Mesothelial cell of epicardium (in vitro differentiated cells): ENCODE measurements at regions not wholly inside any gene's neighbourhood (a gene's known extent, or its start where the extent isn't known, plus 50 kb on each side); places are given as distances from the start of the nearest gene placed in this dataset.

Source experiments
- DNase-seq, 2 experiments: peaks; one replicate each; pipeline ENCODE4 v3.0.0; 2021; ENCODE audit warnings: low spot score in 2 of 2; ENCODE audit not compliant: unreplicated experiment in 2 of 2
- H3K27ac Mint-ChIP-seq: 2 replicates; pipeline ENCODE4 v1.8.0; 2021; ENCODE audit warnings: mixed read lengths
- H3K27me3 Mint-ChIP-seq: 2 replicates; pipeline ENCODE4 v1.8.0; 2021; ENCODE audit warnings: low read depth, mixed read lengths
- H3K36me3 Mint-ChIP-seq: 2 replicates; pipeline ENCODE4 v1.8.0; 2021; ENCODE audit warnings: mixed read lengths
- H3K4me1 Mint-ChIP-seq: 2 replicates; pipeline ENCODE4 v1.8.0; 2021; ENCODE audit warnings: mixed read lengths
- H3K4me3 Mint-ChIP-seq: 2 replicates; pipeline ENCODE4 v1.8.0; 2021; ENCODE audit warnings: mild to moderate bottlenecking, moderate library complexity, mixed read lengths
- H3K9me3 Mint-ChIP-seq: 2 replicates; pipeline ENCODE4 v1.8.0; 2021; ENCODE audit warnings: mixed read lengths
- TF ChIP-seq, protein P1 (sequence below): fragments of 200-600 bp; sonication (generic); IDR thresholded peaks from one replicate; pipeline ENCODE4 v1.5.0; 2021; ENCODE audit warnings: antibody characterized with exemption; ENCODE audit not compliant: unreplicated experiment

DNA sequence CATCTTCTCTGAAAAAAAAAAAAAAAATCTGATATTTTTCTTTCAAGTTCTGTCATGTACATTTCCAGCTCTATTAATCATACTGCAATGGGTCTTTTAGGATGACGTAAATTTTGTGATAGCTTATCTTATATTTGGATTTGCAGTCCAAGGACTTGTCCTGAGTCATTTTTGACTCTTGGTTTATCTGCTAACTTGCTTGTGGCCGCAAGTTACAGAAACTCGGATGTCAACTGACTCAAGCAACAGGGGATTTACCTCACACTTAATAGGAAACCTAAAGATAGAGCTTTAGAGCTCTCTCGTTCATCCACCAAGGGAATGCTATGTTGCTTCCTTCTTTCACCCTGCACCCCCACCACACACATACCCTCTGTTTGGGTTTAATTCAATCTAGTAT, 1433.8 kb upstream of the TENM3 start:
- Mint-ChIP-seq H3K36me3 (no peaks in the 10 kb centered on the region), H3K9me3 (peaks cover 3% of the 10 kb centered on the region), H3K27me3 (no peaks in the 10 kb centered on the region), H3K4me3 (no peak overlapping the region), H3K4me1 (peaks cover 27% of the 10 kb centered on the region), H3K27ac (no peak overlapping the region)
- TF ChIP-seq, protein P1, sequence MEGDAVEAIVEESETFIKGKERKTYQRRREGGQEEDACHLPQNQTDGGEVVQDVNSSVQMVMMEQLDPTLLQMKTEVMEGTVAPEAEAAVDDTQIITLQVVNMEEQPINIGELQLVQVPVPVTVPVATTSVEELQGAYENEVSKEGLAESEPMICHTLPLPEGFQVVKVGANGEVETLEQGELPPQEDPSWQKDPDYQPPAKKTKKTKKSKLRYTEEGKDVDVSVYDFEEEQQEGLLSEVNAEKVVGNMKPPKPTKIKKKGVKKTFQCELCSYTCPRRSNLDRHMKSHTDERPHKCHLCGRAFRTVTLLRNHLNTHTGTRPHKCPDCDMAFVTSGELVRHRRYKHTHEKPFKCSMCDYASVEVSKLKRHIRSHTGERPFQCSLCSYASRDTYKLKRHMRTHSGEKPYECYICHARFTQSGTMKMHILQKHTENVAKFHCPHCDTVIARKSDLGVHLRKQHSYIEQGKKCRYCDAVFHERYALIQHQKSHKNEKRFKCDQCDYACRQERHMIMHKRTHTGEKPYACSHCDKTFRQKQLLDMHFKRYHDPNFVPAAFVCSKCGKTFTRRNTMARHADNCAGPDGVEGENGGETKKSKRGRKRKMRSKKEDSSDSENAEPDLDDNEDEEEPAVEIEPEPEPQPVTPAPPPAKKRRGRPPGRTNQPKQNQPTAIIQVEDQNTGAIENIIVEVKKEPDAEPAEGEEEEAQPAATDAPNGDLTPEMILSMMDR, result no peak
- no peak for DNase-seq

DNA sequence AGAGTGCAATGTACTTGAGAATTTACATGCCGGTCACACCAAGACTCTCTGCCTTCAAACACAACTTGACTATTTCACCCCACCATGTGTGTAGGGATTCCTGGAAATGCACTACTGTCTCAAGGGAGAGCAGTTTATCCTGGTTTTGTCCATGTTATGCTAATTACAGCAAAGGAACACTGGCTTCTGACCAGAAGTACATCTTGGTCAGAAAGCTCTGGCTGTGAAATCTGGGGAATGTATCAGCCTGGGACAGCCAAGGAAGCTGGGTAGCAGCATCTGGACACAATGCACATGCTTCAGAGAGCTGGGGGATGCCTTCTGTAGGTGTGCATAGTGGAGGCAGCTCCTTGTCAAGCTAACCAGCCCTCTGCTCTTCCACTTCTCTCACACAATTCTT, 1432.6 kb upstream of the TENM3 start:
- TF ChIP-seq, protein P1, result no peak
- Mint-ChIP-seq H3K27ac (no peak overlapping the region), H3K27me3 (no peaks in the 10 kb centered on the region), H3K4me3 (no peak overlapping the region), H3K36me3 (no peaks in the 10 kb centered on the region), H3K4me1 (peaks cover 27% of the 10 kb centered on the region), H3K9me3 (peaks cover 3% of the 10 kb centered on the region)
- no peak for DNase-seq

DNA sequence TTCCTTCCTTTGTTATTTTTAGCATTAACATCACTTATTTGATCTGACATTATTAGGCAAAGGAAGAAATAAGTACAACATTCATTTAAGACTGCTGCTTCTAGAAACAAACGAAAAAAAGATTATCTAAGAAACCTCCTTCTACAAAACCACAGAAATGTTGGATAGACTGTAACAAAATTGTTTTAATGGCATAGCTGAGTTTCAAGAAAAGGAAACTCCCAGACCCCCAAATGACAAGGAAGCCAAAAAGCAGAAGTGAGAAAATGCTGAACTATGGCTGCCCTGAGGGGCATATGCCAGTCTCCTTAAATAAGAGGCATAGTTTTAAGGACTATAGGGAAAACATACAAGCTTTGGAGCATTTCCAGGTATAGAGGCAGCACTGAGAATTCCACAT, 1431.6 kb upstream of the TENM3 start:
- peaks cover 27% of the 10 kb centered on the region for H3K4me1 Mint-ChIP-seq
- DNase-seq, result no peak
- H3K27me3 Mint-ChIP-seq, result no peaks in the 10 kb centered on the region
- no peaks in the 10 kb centered on the region for H3K36me3 Mint-ChIP-seq
- TF ChIP-seq, protein P1, result no peak
- H3K4me3 Mint-ChIP-seq, result no peak overlapping the region
- peaks cover 2% of the 10 kb centered on the region for H3K9me3 Mint-ChIP-seq
- no peak overlapping the region for H3K27ac Mint-ChIP-seq

DNA sequence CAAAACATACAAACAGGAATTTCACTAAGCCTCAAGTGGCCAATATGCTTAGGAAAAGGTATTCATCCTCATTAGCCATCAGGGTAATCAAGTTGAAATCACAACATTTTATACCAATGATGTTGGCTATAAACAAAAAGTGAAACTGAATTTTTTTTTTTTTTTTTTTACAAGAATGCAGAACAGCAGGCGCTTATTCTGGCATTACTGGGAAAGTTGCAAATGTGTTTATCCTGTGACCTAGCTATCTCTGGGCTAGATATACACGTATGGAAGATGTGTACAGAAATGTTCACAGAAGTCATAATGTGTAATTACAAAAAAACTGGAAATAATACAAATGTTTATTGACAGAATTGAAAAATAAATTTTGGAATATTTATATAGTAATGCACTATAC, 1430.4 kb upstream of the TENM3 start:
- no peak for DNase-seq
- peaks cover 27% of the 10 kb centered on the region for H3K4me1 Mint-ChIP-seq
- H3K27ac Mint-ChIP-seq, result no peak overlapping the region
- H3K27me3 Mint-ChIP-seq, result no peaks in the 10 kb centered on the region
- H3K4me3 Mint-ChIP-seq, result no peak overlapping the region
- TF ChIP-seq, protein P1, result no peak
- no peaks in the 10 kb centered on the region for H3K9me3 Mint-ChIP-seq
- no peaks in the 10 kb centered on the region for H3K36me3 Mint-ChIP-seq

DNA sequence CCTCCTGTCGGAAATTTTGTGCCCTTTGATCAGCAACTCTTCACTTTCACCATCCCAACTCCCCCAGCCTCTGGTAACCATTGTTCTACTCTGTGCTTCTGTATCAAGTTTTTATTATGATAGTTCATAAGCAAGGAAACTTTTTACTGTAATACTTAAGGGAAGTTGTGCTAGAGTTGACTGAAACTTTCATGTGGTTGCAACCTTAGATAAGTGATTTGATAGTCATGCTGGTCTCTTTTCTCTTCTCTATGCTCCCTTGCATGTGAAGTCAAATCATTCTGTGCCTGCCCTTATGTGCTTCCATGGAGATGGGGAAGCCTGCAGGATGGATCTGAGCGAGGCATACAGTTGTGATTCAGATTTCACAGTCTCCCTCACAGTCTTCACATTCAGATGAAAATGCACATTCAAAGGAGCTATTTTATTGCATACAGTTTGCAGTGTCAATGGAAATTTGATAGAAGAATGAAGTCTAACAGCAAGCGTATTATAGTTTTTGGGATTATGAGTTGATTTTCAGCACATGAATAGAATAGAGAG, 1428.3 kb upstream of the TENM3 start:
- TF ChIP-seq, protein P1, result no peak
- H3K4me1 Mint-ChIP-seq, result peaks cover 9% of the 10 kb centered on the region

DNA sequence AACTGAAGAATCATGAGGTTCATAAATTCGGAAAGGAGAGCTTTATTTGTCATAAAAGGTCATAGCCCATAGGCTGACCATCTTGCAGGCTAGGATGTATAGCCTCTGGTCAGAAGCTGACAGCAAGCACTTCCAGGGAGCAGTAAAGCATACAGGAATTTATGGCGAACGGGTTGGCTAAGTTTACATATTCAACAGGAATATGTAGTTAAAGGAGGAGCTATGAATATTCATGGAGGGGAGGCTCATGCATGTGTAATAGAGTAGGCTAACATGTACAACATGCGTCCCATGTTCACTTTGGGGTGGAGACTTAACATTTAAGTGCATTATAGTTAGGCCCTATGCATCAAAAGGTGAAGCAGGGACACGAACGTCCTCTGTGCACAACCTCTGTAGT, 1425.7 kb upstream of the TENM3 start:
- Mint-ChIP-seq H3K27me3 (no peaks in the 10 kb centered on the region), H3K9me3 (no peaks in the 10 kb centered on the region), H3K4me1 (no peaks in the 10 kb centered on the region), H3K36me3 (no peaks in the 10 kb centered on the region), H3K4me3 (no peak overlapping the region), H3K27ac (no peak overlapping the region)
- DNase-seq, result no peak
- TF ChIP-seq, protein P1, result no peak

More for the DNA sequence above, 1428.3 kb upstream of the TENM3 start:
- no peaks in the 10 kb centered on the region for H3K36me3 Mint-ChIP-seq
- H3K4me3 Mint-ChIP-seq, result no peak overlapping the region
- no peaks in the 10 kb centered on the region for H3K27me3 Mint-ChIP-seq
- no peaks in the 10 kb centered on the region for H3K9me3 Mint-ChIP-seq
- no peak overlapping the region for H3K27ac Mint-ChIP-seq
- DNase-seq, result no peak
